ENCODE measurements at regions not wholly inside any gene's neighbourhood (a gene's known extent, or its start where the extent isn't known, plus 50 kb on each side); places are given as distances from the start of the nearest gene placed in this dataset.

DNA sequence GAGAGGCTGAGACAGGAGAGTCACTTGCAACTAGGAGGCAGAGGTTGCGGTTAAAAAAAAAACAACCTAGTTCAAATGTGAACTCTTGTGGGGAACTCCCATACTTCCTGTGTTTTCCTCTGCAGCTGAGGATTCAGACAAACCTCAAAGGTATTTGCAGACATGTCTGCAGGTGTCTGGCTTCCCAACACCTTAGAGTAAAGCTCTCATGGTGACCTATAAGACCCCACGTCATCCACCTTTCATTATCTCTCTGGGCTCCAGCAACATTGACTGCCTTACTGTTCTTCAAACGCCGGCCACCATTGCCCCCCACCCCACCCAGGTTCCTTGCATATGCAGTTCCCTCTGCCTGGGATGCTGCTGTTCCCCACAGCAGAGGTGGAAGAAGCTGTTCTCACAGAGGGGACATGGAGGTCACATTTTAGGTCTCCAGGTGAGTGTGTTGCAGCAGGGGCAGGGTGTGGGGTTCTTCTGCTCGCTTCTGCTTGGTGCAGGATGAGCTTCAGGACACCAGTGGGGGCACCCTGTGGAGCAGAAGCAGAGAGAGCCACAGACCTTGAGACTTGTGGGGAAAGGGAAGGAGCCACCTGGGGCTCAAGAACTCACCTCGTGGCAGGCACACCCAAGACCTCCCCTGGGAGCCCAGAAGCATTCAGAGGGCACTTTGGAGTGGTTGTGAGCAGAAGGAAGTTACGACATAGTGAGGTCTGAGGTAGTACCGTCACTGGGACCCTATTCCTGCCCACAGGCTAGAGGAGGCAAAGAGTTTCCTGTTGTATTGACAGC, 203.2 kb downstream of the CSNK2A3 start:
- TF ChIP-seq TCF12 (IDR thresholded peaks at IDR 0.05; ENCODE audit: low read depth) (no peak), ZBTB7A (IDR thresholded peaks at IDR 0.05; ENCODE audit: low read depth) (no peak), EGR1 (IDR thresholded peaks at IDR 0.05) (no peak), EP300 (IDR thresholded peaks at IDR 0.05; ENCODE audit: borderline replicate concordance) (no peak), RAD21 (IDR thresholded peaks at IDR 0.05; ENCODE audit: low read depth) (no peak), CEBPB (IDR thresholded peaks at IDR 0.05) (no peak), YY1 (IDR thresholded peaks at IDR 0.05; ENCODE audit: low read depth) (no peak), NFIC (IDR thresholded peaks at IDR 0.05) (no peak), TEAD4 (IDR thresholded peaks at IDR 0.05) (no peak)
- TF ChIP-seq, protein P1, sequence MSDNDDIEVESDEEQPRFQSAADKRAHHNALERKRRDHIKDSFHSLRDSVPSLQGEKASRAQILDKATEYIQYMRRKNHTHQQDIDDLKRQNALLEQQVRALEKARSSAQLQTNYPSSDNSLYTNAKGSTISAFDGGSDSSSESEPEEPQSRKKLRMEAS (IDR thresholded peaks at IDR 0.05), result no peak
- TF ChIP-seq, protein P2, sequence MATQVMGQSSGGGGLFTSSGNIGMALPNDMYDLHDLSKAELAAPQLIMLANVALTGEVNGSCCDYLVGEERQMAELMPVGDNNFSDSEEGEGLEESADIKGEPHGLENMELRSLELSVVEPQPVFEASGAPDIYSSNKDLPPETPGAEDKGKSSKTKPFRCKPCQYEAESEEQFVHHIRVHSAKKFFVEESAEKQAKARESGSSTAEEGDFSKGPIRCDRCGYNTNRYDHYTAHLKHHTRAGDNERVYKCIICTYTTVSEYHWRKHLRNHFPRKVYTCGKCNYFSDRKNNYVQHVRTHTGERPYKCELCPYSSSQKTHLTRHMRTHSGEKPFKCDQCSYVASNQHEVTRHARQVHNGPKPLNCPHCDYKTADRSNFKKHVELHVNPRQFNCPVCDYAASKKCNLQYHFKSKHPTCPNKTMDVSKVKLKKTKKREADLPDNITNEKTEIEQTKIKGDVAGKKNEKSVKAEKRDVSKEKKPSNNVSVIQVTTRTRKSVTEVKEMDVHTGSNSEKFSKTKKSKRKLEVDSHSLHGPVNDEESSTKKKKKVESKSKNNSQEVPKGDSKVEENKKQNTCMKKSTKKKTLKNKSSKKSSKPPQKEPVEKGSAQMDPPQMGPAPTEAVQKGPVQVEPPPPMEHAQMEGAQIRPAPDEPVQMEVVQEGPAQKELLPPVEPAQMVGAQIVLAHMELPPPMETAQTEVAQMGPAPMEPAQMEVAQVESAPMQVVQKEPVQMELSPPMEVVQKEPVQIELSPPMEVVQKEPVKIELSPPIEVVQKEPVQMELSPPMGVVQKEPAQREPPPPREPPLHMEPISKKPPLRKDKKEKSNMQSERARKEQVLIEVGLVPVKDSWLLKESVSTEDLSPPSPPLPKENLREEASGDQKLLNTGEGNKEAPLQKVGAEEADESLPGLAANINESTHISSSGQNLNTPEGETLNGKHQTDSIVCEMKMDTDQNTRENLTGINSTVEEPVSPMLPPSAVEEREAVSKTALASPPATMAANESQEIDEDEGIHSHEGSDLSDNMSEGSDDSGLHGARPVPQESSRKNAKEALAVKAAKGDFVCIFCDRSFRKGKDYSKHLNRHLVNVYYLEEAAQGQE (IDR thresholded peaks at IDR 0.05; ENCODE audit: low read depth), result no peak

All from Ishikawa (cell line).